ENCODE measurements at regions not wholly inside any gene's neighbourhood (a gene's known extent, or its start where the extent isn't known, plus 50 kb on each side); places are given as distances from the start of the nearest gene placed in this dataset.

GRCh38 chr7:145168879-145169278 lies 333.0 kb upstream of the TPK1 start:
- no peak for TF ChIP-seq CTCF (IDR thresholded peaks at IDR 0.05; ENCODE audit: borderline replicate concordance)
- Histone ChIP-seq H3K36me3 (no peaks in the 10 kb centered on the region), H3K4me1 (no peaks in the 10 kb centered on the region), H3K4me3 (no peak overlapping the region), H3K9me3 (replicated peaks) (no peaks in the 10 kb centered on the region), H3K27me3 (ENCODE audit: low read depth) (no peaks in the 10 kb centered on the region), H3K27ac (replicated peaks) (no peak overlapping the region)
- DNase-seq = no peak
- intact Hi-C loops (cut with micrococcal nuclease) = no loop called here

GRCh38 chr7:145168427-145168826 lies 332.6 kb upstream of the TPK1 start:
- Histone ChIP-seq H3K4me1 (no peaks in the 10 kb centered on the region), H3K27me3 (ENCODE audit: low read depth) (no peaks in the 10 kb centered on the region), H3K4me3 (no peak overlapping the region), H3K9me3 (replicated peaks) (no peaks in the 10 kb centered on the region), H3K27ac (replicated peaks) (no peak overlapping the region), H3K36me3 (no peaks in the 10 kb centered on the region)
- intact Hi-C loops (cut with micrococcal nuclease) = no loop called here
- TF ChIP-seq CTCF (IDR thresholded peaks at IDR 0.05; ENCODE audit: borderline replicate concordance) = no peak
- no peak for DNase-seq

DNA sequence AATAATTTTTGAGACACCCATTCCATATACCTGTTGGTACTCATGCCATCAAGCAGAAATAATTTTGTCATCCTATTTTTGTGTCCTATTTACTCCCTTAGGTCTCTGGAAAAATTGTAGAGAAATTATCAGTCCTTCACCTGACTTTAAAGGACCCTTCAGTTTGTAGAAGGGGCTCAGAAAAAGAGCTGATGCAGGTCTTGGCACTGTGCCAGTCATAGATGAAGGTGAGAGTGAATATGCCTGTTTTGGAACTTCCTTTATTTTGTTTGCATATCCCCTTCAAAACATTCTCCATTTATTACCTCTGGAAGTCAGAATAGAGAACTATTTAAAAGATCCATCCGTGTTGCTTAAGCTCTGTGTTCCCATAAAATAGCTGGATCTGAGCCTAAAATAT lies 321.0 kb upstream of the TPK1 start:
- no peak overlapping the region for H3K27ac ChIP-seq (replicated peaks)
- intact Hi-C loops (cut with micrococcal nuclease) = no loop called here
- no peak overlapping the region for H3K4me3 ChIP-seq
- no peaks in the 10 kb centered on the region for H3K27me3 ChIP-seq (ENCODE audit: low read depth)
- TF ChIP-seq CTCF (IDR thresholded peaks at IDR 0.05; ENCODE audit: borderline replicate concordance) = no peak
- no peaks in the 10 kb centered on the region for H3K9me3 ChIP-seq (replicated peaks)
- H3K4me1 ChIP-seq = no peaks in the 10 kb centered on the region
- no peak for DNase-seq
- H3K36me3 ChIP-seq = no peaks in the 10 kb centered on the region

DNA sequence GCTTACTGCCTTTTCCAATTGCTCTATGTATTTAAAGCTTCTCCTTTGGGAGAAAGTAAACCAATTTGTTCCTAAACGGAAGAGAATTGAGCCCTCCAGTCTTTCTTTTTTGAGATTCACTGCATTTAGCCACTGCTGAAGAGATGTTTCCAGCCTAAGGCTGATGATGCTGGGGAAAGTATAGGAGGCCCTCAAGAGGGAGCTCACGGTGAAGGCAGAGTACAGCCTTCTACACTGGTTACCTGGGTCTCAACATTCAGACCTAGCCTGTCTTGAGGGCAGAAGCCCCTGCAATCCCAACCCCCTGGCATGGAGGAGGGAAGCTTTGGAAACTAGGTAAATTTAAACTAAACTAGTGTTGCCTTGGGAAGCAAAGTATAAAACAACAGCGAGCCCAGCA lies 316.7 kb upstream of the TPK1 start:
- no peak for DNase-seq
- Histone ChIP-seq H3K9me3 (replicated peaks) (no peaks in the 10 kb centered on the region), H3K4me1 (no peaks in the 10 kb centered on the region), H3K27me3 (ENCODE audit: low read depth) (no peaks in the 10 kb centered on the region), H3K36me3 (no peaks in the 10 kb centered on the region), H3K27ac (replicated peaks) (no peak overlapping the region), H3K4me3 (no peak overlapping the region)
- intact Hi-C loops (cut with micrococcal nuclease) = no loop called here
- TF ChIP-seq CTCF (IDR thresholded peaks at IDR 0.05; ENCODE audit: borderline replicate concordance) = no peak

DNA sequence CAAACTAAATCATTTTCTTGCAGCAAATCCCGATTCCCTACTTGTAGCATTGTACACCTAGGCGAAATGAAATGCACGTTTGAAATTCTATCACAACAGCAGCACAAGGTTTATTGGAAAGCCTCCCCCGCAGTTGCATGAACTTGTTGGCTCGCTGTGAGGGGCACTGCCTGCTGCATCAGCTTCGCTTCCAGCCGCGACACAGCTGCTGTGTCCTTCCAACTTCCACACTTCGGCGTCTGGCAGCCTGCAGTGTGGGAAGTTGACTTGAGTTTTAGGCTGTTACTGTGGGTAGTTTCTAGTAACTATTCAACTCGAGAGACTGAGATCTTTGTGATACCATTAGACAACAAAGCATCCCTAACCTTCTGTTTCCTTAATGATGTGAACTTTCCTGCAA lies 315.8 kb upstream of the TPK1 start:
- no peaks in the 10 kb centered on the region for H3K36me3 ChIP-seq

More for the DNA sequence above, 315.8 kb upstream of the TPK1 start:
- Histone ChIP-seq H3K27ac (replicated peaks) (no peak overlapping the region), H3K4me3 (no peak overlapping the region), H3K9me3 (replicated peaks) (no peaks in the 10 kb centered on the region), H3K4me1 (no peaks in the 10 kb centered on the region), H3K27me3 (ENCODE audit: low read depth) (no peaks in the 10 kb centered on the region)
- TF ChIP-seq CTCF (IDR thresholded peaks at IDR 0.05; ENCODE audit: borderline replicate concordance) = no peak
- DNase-seq = no peak
- intact Hi-C loops (cut with micrococcal nuclease) = no loop called here
